A673 (cell line): ENCODE measurements at regions not wholly inside any gene's neighbourhood (a gene's known extent, or its start where the extent isn't known, plus 50 kb on each side); places are given as distances from the start of the nearest gene placed in this dataset.

Experiments
- EZH2 ChIP-seq: fragments of 200-600 bp; sonication (generic); IDR thresholded peaks from 2 replicates; pipeline ENCODE4 v1.6.1; 2017; ENCODE audit warnings: borderline replicate concordance, low read depth, mild to moderate bottlenecking, mixed read lengths, antibody characterized with exemption, low read length; ENCODE audit not compliant: poor library complexity, severe bottlenecking
- TF ChIP-seq, protein P1 (sequence below): fragments of 300-800, 200-600 bp; sonication (generic); conservative IDR thresholded peaks from 2 replicates; pipeline ENCODE4 v1.5.1; 2017; ENCODE audit warnings: low read depth, mild to moderate bottlenecking, antibody characterized with exemption, low read length, moderate library complexity, mixed read lengths

DNA sequence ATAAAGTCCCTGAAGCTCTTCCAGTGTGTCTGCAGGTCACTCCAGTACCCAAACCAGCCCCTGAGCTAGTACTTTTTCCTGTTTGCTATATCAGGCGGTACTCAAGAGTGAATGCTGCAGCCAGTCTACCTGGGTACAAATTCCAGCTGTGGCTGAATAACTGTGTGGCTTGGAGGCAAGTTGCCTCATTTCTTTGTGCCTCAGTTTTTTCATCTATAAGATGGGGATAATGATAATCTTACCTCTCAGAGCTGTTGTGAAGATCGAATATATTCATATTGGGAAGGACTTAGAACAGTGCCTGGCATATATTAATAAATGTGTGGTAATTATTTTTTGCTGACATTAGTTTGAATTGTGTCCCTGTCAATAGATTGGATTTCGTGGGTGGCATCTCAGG is 191.2 kb downstream of the WDR11 start:
- TF ChIP-seq, protein P1, sequence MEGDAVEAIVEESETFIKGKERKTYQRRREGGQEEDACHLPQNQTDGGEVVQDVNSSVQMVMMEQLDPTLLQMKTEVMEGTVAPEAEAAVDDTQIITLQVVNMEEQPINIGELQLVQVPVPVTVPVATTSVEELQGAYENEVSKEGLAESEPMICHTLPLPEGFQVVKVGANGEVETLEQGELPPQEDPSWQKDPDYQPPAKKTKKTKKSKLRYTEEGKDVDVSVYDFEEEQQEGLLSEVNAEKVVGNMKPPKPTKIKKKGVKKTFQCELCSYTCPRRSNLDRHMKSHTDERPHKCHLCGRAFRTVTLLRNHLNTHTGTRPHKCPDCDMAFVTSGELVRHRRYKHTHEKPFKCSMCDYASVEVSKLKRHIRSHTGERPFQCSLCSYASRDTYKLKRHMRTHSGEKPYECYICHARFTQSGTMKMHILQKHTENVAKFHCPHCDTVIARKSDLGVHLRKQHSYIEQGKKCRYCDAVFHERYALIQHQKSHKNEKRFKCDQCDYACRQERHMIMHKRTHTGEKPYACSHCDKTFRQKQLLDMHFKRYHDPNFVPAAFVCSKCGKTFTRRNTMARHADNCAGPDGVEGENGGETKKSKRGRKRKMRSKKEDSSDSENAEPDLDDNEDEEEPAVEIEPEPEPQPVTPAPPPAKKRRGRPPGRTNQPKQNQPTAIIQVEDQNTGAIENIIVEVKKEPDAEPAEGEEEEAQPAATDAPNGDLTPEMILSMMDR: no peak
- TF ChIP-seq EZH2: no peak
